HL-60 (cell line): ENCODE measurements at regions not wholly inside any gene's neighbourhood (a gene's known extent, or its start where the extent isn't known, plus 50 kb on each side); places are given as distances from the start of the nearest gene placed in this dataset.

Experiments used
- CTCF ChIP-seq: IDR thresholded peaks from one replicate; pipeline ENCODE4 v1.5.1; 2011; ENCODE audit warnings: low read length, control low read depth, inconsistent platforms; ENCODE audit not compliant: insufficient read depth
- GABPA ChIP-seq: IDR thresholded peaks from 2 replicates; pipeline ENCODE4 v1.6.1; 2012; ENCODE audit warnings: low read depth
- POLR2AphosphoS5 ChIP-seq: IDR thresholded peaks from 2 replicates; pipeline ENCODE4 v1.6.1; 2012; ENCODE audit warnings: low read depth
- REST ChIP-seq: IDR thresholded peaks from 2 replicates; pipeline ENCODE4 v1.6.1; 2012; ENCODE audit warnings: low read depth; ENCODE audit not compliant: insufficient replicate concordance
- SPI1 ChIP-seq: IDR thresholded peaks from 2 replicates; pipeline ENCODE4 v1.6.1; 2012; ENCODE audit warnings: low read depth, mild to moderate bottlenecking, borderline replicate concordance

- TF ChIP-seq CTCF (no peak), POLR2AphosphoS5 (no peak), REST (no peak), GABPA (no peak), SPI1 (no peak)
These were observed 346.3 kb downstream of the BMP2 start for GRCh38 chr20:7113577-7114466.
